PC-9 (cell line): ENCODE measurements at regions not wholly inside any gene's neighbourhood (a gene's known extent, or its start where the extent isn't known, plus 50 kb on each side); places are given as distances from the start of the nearest gene placed in this dataset.

Experiments
- BruUV-seq: library from RNA; stranded (reverse); fragments of 400-500 nt; replicated peaks from 2 replicates; lab custom pipeline; 2021; lab: Mats Ljungman, UMichigan
- CTCF ChIA-PET: fragments of 300-600 bp; sonication (Branson Sonifier 250); formaldehyde crosslinking; loops from one replicate; lab custom pipeline; 2022; ENCODE audit warnings: antibody characterized with exemption; lab: Charles Lee
- POLR2A ChIA-PET: fragments of 300-600 bp; sonication (Branson Sonifier 250); formaldehyde crosslinking; loops from one replicate; lab custom pipeline; 2022; ENCODE audit warnings: antibody characterized with exemption; ENCODE audit not compliant: unreplicated experiment; lab: Charles Lee
- DNase-seq, 2 experiments: peaks; one replicate each; pipeline versions ENCODE4 v3.0.0 to v3.0.0-alpha.2; 2015 to 2022; ENCODE audit warnings: mixed read lengths in 1 of 2
- H2AFZ ChIP-seq: fragments of 200-600 bp; sonication (generic); 2 replicates; pipeline ENCODE4 v1.8.1; 2017; ENCODE audit warnings: antibody characterized with exemption
- H3F3A ChIP-seq: fragments of 200-600 bp; sonication (generic); 2 replicates; pipeline ENCODE4 v1.8.1; 2017; ENCODE audit warnings: antibody characterized with exemption, mild to moderate bottlenecking, low read depth; ENCODE audit not compliant: insufficient read depth
- H3K27ac ChIP-seq: fragments of 200-600 bp; sonication (generic); 2 replicates; pipeline ENCODE4 v1.6.1; 2016; ENCODE audit warnings: mixed run types
- H3K27me3 ChIP-seq: fragments of 200-600 bp; sonication (generic); 2 replicates; pipeline ENCODE4 v1.6.1; 2016; ENCODE audit warnings: low read depth, mixed run types; ENCODE audit not compliant: insufficient read depth
- H3K36me3 ChIP-seq: fragments of 200-600 bp; sonication (generic); 2 replicates; pipeline ENCODE4 v1.6.1; 2016; ENCODE audit warnings: low read depth, mixed run types
- H3K4me1 ChIP-seq: fragments of 200-600 bp; sonication (generic); replicated peaks from 2 replicates; pipeline ENCODE4 v1.6.1; 2016; ENCODE audit warnings: mixed run types; ENCODE audit not compliant: insufficient read depth
- H3K4me2 ChIP-seq: fragments of 200-600 bp; sonication (generic); 2 replicates; pipeline ENCODE4 v1.6.1; 2017; ENCODE audit warnings: mixed run types
- H3K4me3 ChIP-seq: fragments of 200-600 bp; sonication (generic); 2 replicates; pipeline ENCODE4 v1.6.1; 2016; ENCODE audit warnings: mixed run types
- H3K79me2 ChIP-seq: fragments of 200-600 bp; sonication (generic); 2 replicates; pipeline ENCODE4 v1.6.1; 2017; ENCODE audit warnings: low read depth, mixed run types
- H3K9me2 ChIP-seq: fragments of 200-600 bp; sonication (generic); 2 replicates; pipeline ENCODE4 v1.8.1; 2017; ENCODE audit warnings: mild to moderate bottlenecking; ENCODE audit not compliant: insufficient read depth
- H3K9me3 ChIP-seq: fragments of 200-600 bp; sonication (generic); 2 replicates; pipeline ENCODE4 v1.8.1; 2016; ENCODE audit warnings: low read depth; ENCODE audit not compliant: insufficient read depth
- H4K20me1 ChIP-seq: fragments of 200-600 bp; sonication (generic); 2 replicates; pipeline ENCODE4 v1.8.1; 2017; ENCODE audit not compliant: insufficient read depth
- CTCF ChIP-seq: fragments of 200-600 bp; sonication (generic); conservative IDR thresholded peaks from 2 replicates; pipeline ENCODE4 v1.6.1; 2017; ENCODE audit warnings: mixed run types, antibody characterized with exemption, mild to moderate bottlenecking, moderate library complexity
- EZH2 ChIP-seq: fragments of 200-600 bp; sonication (generic); IDR thresholded peaks from 2 replicates; pipeline ENCODE4 v1.8.0; 2017; ENCODE audit warnings: antibody characterized with exemption, low read depth
- intact Hi-C: fragments of 100-400 bp; cut with micrococcal nuclease; formaldehyde crosslinking; loops from one replicate; pipeline ENCODE4 v1.10.0; 2022; ENCODE audit not compliant: unreplicated experiment

- CTCF ChIA-PET: no interaction called here
- Histone ChIP-seq H3K4me2 (no peak overlapping the region), H3F3A (no peaks in the 10 kb centered on the region), H3K4me1 (no peaks in the 10 kb centered on the region), H3K79me2 (no peaks in the 10 kb centered on the region), H3K27ac (no peak overlapping the region), H3K9me3 (no peaks in the 10 kb centered on the region), H4K20me1 (no peaks in the 10 kb centered on the region), H2AFZ (no peak overlapping the region), H3K4me3 (no peak overlapping the region), H3K36me3 (no peaks in the 10 kb centered on the region), H3K9me2 (no peaks in the 10 kb centered on the region), H3K27me3 (no peaks in the 10 kb centered on the region)
- DNase-seq: no peak
- intact Hi-C loops: no loop called here
- no peak for TF ChIP-seq CTCF
- no peak for TF ChIP-seq EZH2
- POLR2A ChIA-PET: no interaction called here
- no TSS peak for BruUV-seq
Observed at GRCh38 chr5:84779186-84779585, 394.5 kb upstream of the EDIL3 start.

GRCh38 chr5:84764227-84764626 lies 379.5 kb upstream of the EDIL3 start:
- no peak overlapping the region for H2AFZ ChIP-seq
- intact Hi-C loops: no loop called here
- DNase-seq: no peak
- no peak overlapping the region for H3K4me3 ChIP-seq
- no peaks in the 10 kb centered on the region for H3K9me2 ChIP-seq
- TF ChIP-seq EZH2: no peak
- no peak for TF ChIP-seq CTCF
- no peak overlapping the region for H3K4me2 ChIP-seq
- H3K27me3 ChIP-seq: no peaks in the 10 kb centered on the region
- ChIA-PET POLR2A (no interaction called here), CTCF (no interaction called here)
- no peaks in the 10 kb centered on the region for H3K9me3 ChIP-seq
- no peaks in the 10 kb centered on the region for H3K36me3 ChIP-seq
- no peaks in the 10 kb centered on the region for H3F3A ChIP-seq
- no peak overlapping the region for H3K27ac ChIP-seq
- H4K20me1 ChIP-seq: no peaks in the 10 kb centered on the region
- no TSS peak for BruUV-seq
- H3K79me2 ChIP-seq: no peaks in the 10 kb centered on the region
- H3K4me1 ChIP-seq: peaks cover 10% of the 10 kb centered on the region; the same call in 1 of the 2 replicates

- no TSS peak for BruUV-seq
- POLR2A ChIA-PET: no interaction called here
Observed at GRCh38 chr5:84758008-84758407, 373.3 kb upstream of the EDIL3 start.

More at GRCh38 chr5:84758008-84758407, 373.3 kb upstream of the EDIL3 start:
- H3K27ac ChIP-seq: no peak overlapping the region
- no peaks in the 10 kb centered on the region for H3K27me3 ChIP-seq
- H3K4me2 ChIP-seq: no peak overlapping the region
- no peak for TF ChIP-seq EZH2
- TF ChIP-seq CTCF: no peak
- intact Hi-C loops: no loop called here
- CTCF ChIA-PET: no interaction called here
- no peaks in the 10 kb centered on the region for H4K20me1 ChIP-seq
- no peaks in the 10 kb centered on the region for H3K9me3 ChIP-seq
- H3K4me3 ChIP-seq: no peak overlapping the region
- no peaks in the 10 kb centered on the region for H3F3A ChIP-seq
- no peaks in the 10 kb centered on the region for H3K79me2 ChIP-seq
- DNase-seq: no peak
- H2AFZ ChIP-seq: no peak overlapping the region
- no peaks in the 10 kb centered on the region for H3K4me1 ChIP-seq
- no peaks in the 10 kb centered on the region for H3K36me3 ChIP-seq
- no peaks in the 10 kb centered on the region for H3K9me2 ChIP-seq
